ENCODE measurements at regions not wholly inside any gene's neighbourhood (a gene's known extent, or its start where the extent isn't known, plus 50 kb on each side); places are given as distances from the start of the nearest gene placed in this dataset.

DNA sequence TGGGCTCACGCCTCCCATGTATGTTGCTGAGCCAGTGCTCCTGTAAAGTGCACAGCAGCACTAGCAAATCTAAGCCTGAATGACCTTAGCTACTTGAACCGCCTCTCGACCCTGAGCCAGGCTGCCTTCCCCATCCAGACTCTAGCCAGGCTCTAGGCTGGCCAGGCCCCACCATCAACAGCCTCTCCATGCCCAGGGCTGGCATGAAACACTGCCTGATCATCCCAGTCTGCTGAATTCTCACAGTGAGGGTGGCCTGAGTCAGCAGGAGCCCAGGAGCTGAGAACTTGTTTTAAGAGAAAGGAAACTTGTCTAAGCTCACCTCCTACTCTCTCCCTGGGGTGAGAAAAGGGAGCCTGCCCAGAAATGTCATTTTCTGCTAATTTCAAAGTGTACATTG is 733.3 kb downstream of the PTPRU start:
- no peaks in the 10 kb centered on the region for H3K4me1 ChIP-seq
- no peaks in the 10 kb centered on the region for H3K36me3 ChIP-seq
- 84 to 88% methylated on average over 1 to 3 of the region's 3 CpGs for WGBS, 2 donors
- no peak for DNase-seq (ENCODE audit: low spot score in 2 of 2)
- H3K27ac ChIP-seq = no peak overlapping the region
- H3K27me3 ChIP-seq = no peaks in the 10 kb centered on the region
- TF ChIP-seq EP300 (IDR thresholded peaks at IDR 0.05) = no peak
- TF ChIP-seq, protein P1, sequence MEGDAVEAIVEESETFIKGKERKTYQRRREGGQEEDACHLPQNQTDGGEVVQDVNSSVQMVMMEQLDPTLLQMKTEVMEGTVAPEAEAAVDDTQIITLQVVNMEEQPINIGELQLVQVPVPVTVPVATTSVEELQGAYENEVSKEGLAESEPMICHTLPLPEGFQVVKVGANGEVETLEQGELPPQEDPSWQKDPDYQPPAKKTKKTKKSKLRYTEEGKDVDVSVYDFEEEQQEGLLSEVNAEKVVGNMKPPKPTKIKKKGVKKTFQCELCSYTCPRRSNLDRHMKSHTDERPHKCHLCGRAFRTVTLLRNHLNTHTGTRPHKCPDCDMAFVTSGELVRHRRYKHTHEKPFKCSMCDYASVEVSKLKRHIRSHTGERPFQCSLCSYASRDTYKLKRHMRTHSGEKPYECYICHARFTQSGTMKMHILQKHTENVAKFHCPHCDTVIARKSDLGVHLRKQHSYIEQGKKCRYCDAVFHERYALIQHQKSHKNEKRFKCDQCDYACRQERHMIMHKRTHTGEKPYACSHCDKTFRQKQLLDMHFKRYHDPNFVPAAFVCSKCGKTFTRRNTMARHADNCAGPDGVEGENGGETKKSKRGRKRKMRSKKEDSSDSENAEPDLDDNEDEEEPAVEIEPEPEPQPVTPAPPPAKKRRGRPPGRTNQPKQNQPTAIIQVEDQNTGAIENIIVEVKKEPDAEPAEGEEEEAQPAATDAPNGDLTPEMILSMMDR (IDR thresholded peaks at IDR 0.05) = no peak
- no peak overlapping the region for H3K4me3 ChIP-seq
- H3K9me3 ChIP-seq = peaks cover 0 to 7% (median 0%) of the 10 kb centered on the region in 4 donors

GRCh38 chr1:29967261-29967660 is 730.9 kb downstream of the PTPRU start:
- H3K27ac ChIP-seq = no peak overlapping the region
- H3K27me3 ChIP-seq = no peaks in the 10 kb centered on the region
- DNase-seq (ENCODE audit: low spot score in 2 of 2) = no peak
- H3K9me3 ChIP-seq = peaks cover 0 to 7% (median 0%) of the 10 kb centered on the region in 4 donors
- TF ChIP-seq EP300 (IDR thresholded peaks at IDR 0.05) = no peak
- TF ChIP-seq POLR2A (IDR thresholded peaks at IDR 0.05) = no peak
- TF ChIP-seq, protein P1 (IDR thresholded peaks at IDR 0.05) = no peak
- 53 to 59% methylated on average over 4 of the region's 4 CpGs for WGBS, 2 donors
- H3K4me1 ChIP-seq = no peaks in the 10 kb centered on the region
- no peaks in the 10 kb centered on the region for H3K36me3 ChIP-seq
- no peak overlapping the region for H3K4me3 ChIP-seq

GRCh38 chr1:29966526-29967045 is 730.3 kb downstream of the PTPRU start:
- Histone ChIP-seq H3K4me3 (no peak overlapping the region), H3K4me1 (no peaks in the 10 kb centered on the region), H3K27ac (no peak overlapping the region), H3K36me3 (no peaks in the 10 kb centered on the region), H3K27me3 (no peaks in the 10 kb centered on the region), H3K9me3 (peaks cover 0 to 7% (median 0%) of the 10 kb centered on the region in 4 donors)
- TF ChIP-seq EP300 (IDR thresholded peaks at IDR 0.05) (no peak), POLR2A (IDR thresholded peaks at IDR 0.05) (no peak)
- TF ChIP-seq, protein P1 (IDR thresholded peaks at IDR 0.05) = no peak
- no peak for DNase-seq (ENCODE audit: low spot score in 2 of 2)
- 39 to 40% methylated on average over 2 of the region's 2 CpGs for WGBS, 2 donors

GRCh38 chr1:29964718-29965533 is 728.6 kb downstream of the PTPRU start:
- WGBS, 2 donors = 62 to 63% methylated on average over 14 to 18 of the region's 18 CpGs
- Histone ChIP-seq H3K27ac (no peak overlapping the region), H3K9me3 (peaks cover 0 to 7% (median 0%) of the 10 kb centered on the region in 4 donors), H3K4me3 (no peak overlapping the region), H3K4me1 (no peaks in the 10 kb centered on the region), H3K36me3 (no peaks in the 10 kb centered on the region), H3K27me3 (no peaks in the 10 kb centered on the region)
- no peak for TF ChIP-seq EP300 (IDR thresholded peaks at IDR 0.05)
- no peak for TF ChIP-seq POLR2A (IDR thresholded peaks at IDR 0.05)
- TF ChIP-seq, protein P1 (IDR thresholded peaks at IDR 0.05) = no peak
- DNase-seq (ENCODE audit: low spot score in 2 of 2) = no peak

- TF ChIP-seq, protein P1 (IDR thresholded peaks at IDR 0.05) = no peak
- TF ChIP-seq EP300 (IDR thresholded peaks at IDR 0.05) = no peak
- TF ChIP-seq POLR2A (IDR thresholded peaks at IDR 0.05) = no peak
- Histone ChIP-seq H3K9me3 (peaks cover 0 to under 1% (median 0%) of the 10 kb centered on the region in 4 donors), H3K27ac (no peak overlapping the region), H3K4me3 (no peak overlapping the region), H3K27me3 (no peaks in the 10 kb centered on the region), H3K36me3 (no peaks in the 10 kb centered on the region), H3K4me1 (no peaks in the 10 kb centered on the region)
- 55 to 69% methylated on average over 7 of the region's 7 CpGs for WGBS, 2 donors
- DNase-seq (ENCODE audit: low spot score in 2 of 2) = no peak
These were observed 727.6 kb downstream of the PTPRU start for GRCh38 chr1:29963946-29964345.
